ENCODE measurements at regions not wholly inside any gene's neighbourhood (a gene's known extent, or its start where the extent isn't known, plus 50 kb on each side); places are given as distances from the start of the nearest gene placed in this dataset.

GRCh38 chr2:101617188-101617587 is 80.3 kb upstream of the MAP4K4 start:
- H3K27me3 ChIP-seq (ENCODE audit: control insufficient read depth in 2 of 2, insufficient read depth in 2 of 2, low read length in 2 of 2), result peaks cover 38 to 70% of the 10 kb centered on the region in 2 experiments
- POLR2A ChIA-PET, result no interaction called here
- H3K9me1 ChIP-seq (ENCODE audit: control insufficient read depth, insufficient read depth, low read length), result no peaks in the 10 kb centered on the region
- H2AFZ ChIP-seq (ENCODE audit: low read depth, low read length), result no peak overlapping the region
- no peaks in the 10 kb centered on the region for H3K9me3 ChIP-seq (replicated peaks; ENCODE audit: control insufficient read depth, insufficient read depth, low read depth, low read length)
- CTCF ChIA-PET (ENCODE audit: low intra/inter-chr PET ratio), result no interaction called here
- in situ Hi-C loops (cut with MboI) (no loop called here), intact Hi-C loops (cut with micrococcal nuclease) (no loop called here)
- TF ChIP-seq PCBP1 (IDR thresholded peaks at IDR 0.05; ENCODE audit: low read depth, low read length, poor library complexity, severe bottlenecking) (no peak), ZNF77 (CRISPR knock-in tag; IDR thresholded peaks at IDR 0.05) (no peak), FOXP4 (CRISPR knock-in tag; IDR thresholded peaks at IDR 0.05; ENCODE audit: borderline replicate concordance) (no peak), YY1 (IDR thresholded peaks at IDR 0.05; ENCODE audit: borderline replicate concordance in 1 of 3, control insufficient read depth in 1 of 3, extremely low read depth in 1 of 3, insufficient read depth in 3 of 3, insufficient read length in 1 of 3, insufficient replicate concordance in 2 of 3, low read depth in 1 of 3, low read length in 2 of 3) (no peak), RBM17 (IDR thresholded peaks at IDR 0.05; ENCODE audit: borderline replicate concordance, low read depth, low read length) (no peak), GABPB2 (CRISPR knock-in tag; conservative IDR thresholded peaks at IDR 0.05) (no peak), ILF3 (IDR thresholded peaks at IDR 0.05; ENCODE audit: borderline replicate concordance) (no peak), TRIM28 (IDR thresholded peaks at IDR 0.05) (no peak), HDAC3 (IDR thresholded peaks at IDR 0.05; ENCODE audit: borderline replicate concordance, partially characterized antibody) (no peak), ATF7 (IDR thresholded peaks at IDR 0.05) (no peak), ZNF184 (CRISPR knock-in tag; IDR thresholded peaks at IDR 0.05) (no peak), TRIM25 (IDR thresholded peaks at IDR 0.05; ENCODE audit: borderline replicate concordance) (no peak), CREB3L1 (IDR thresholded peaks at IDR 0.05; ENCODE audit: borderline replicate concordance, low read depth) (no peak), KAT2B (IDR thresholded peaks at IDR 0.05; ENCODE audit: low read depth, low read length) (no peak), ZC3H11A (IDR thresholded peaks at IDR 0.05; ENCODE audit: low read depth, low read length) (no peak), PRPF4 (IDR thresholded peaks at IDR 0.05; ENCODE audit: insufficient read depth, low read depth, low read length, poor library complexity, severe bottlenecking) (no peak)
- no peaks in the 10 kb centered on the region for H3K79me2 ChIP-seq (ENCODE audit: control insufficient read depth, insufficient read depth, low read length)
- H3K4me1 ChIP-seq (replicated peaks in 1 of 2; ENCODE audit: control insufficient read depth in 2 of 2, insufficient read depth in 2 of 2, low read length in 2 of 2), result no peaks in the 10 kb centered on the region; a peak in 1 of 5 replicates
- FAIRE-seq (no peak), DNase-seq (ENCODE audit: extremely low read depth in 1 of 4, low spot score in 3 of 4) (no peak), ATAC-seq (no peak)
- H4K20me1 ChIP-seq (replicated peaks; ENCODE audit: control insufficient read depth, insufficient read depth, low read length), result no peaks in the 10 kb centered on the region; the same call in 1 of the 2 replicates
- H3K36me3 ChIP-seq (ENCODE audit: control insufficient read depth, insufficient read depth, low read length), result no peaks in the 10 kb centered on the region
- BruUV-seq (replicated peaks), result no TSS peak
- H3K4me2 ChIP-seq (ENCODE audit: insufficient read depth, low read length), result no peak overlapping the region
- no peak overlapping the region for H3K9ac ChIP-seq (ENCODE audit: insufficient read depth in 1 of 2, low read depth in 2 of 2, low read length in 2 of 2)
- H3K4me3 ChIP-seq, result no peak overlapping the region
- H3K27ac ChIP-seq (ENCODE audit: extremely low read depth, low read depth, low read length), result no peak overlapping the region
- WGBS (ENCODE audit: insufficient coverage, low coverage, missing lambda C conversion rate), result 3% methylated on average over 8 of the region's 8 CpGs
